Ovary (tissue), 7 donors: ENCODE measurements at regions not wholly inside any gene's neighbourhood (a gene's known extent, or its start where the extent isn't known, plus 50 kb on each side); places are given as distances from the start of the nearest gene placed in this dataset.

Experiments used
- DNase-seq, 5 donors: peaks; one replicate each; pipeline ENCODE4 v3.0.0-alpha.2; 2019 to 2020
- H3K27ac ChIP-seq, 2 donors: fragments of 200-600 bp; one replicate each; pipeline versions ENCODE4 v1.5.1 to v1.8.0; 2019 to 2022
- H3K27me3 ChIP-seq: fragments of 200-600 bp; one replicate; pipeline ENCODE4 v1.8.0; 2022
- H3K36me3 ChIP-seq: fragments of 200-600 bp; sonication (generic); one replicate; pipeline ENCODE4 v1.5.1; 2019
- H3K4me1 ChIP-seq: one replicate; pipeline ENCODE4 v1.8.1; 2013; ENCODE audit warnings: mild to moderate bottlenecking, moderate library complexity; ENCODE audit not compliant: insufficient read depth
- H3K4me3 ChIP-seq: fragments of 200-600 bp; sonication (generic); one replicate; pipeline ENCODE4 v1.5.1; 2017
- H3K9me3 ChIP-seq, 2 donors: fragments of 200-600 bp in 1 of 2; sonication (generic) in 1 of 2; one replicate each; pipeline versions ENCODE4 v1.5.1 to v1.8.1; 2013 to 2019; ENCODE audit warnings: mild to moderate bottlenecking in 1 of 2, moderate library complexity in 1 of 2
- EP300 ChIP-seq: sonication (generic); formaldehyde crosslinking; IDR thresholded peaks from one replicate; pipeline ENCODE4 v1.6.1; 2017; ENCODE audit warnings: antibody characterized with exemption
- POLR2A ChIP-seq: fragments of 450-650 bp; IDR thresholded peaks from one replicate; pipeline ENCODE4 v1.6.1; 2017; ENCODE audit warnings: antibody characterized with exemption, mild to moderate bottlenecking, moderate library complexity
- WGBS, 3 donors: extraction: QIAGEN DNeasy Blood & Tissue Kit in 1 of 3; methylation state at CpG; one replicate each; pipeline versions ENCODE4 v1.1.5 to v1.1.7; 2013 to 2017; 5-methylcytosine and 5-hydroxymethylcytosine counted together
- intact Hi-C, 4 donors: fragments of 100-400 bp; cut with DNase I; formaldehyde crosslinking; loops; one replicate each; pipeline versions ENCODE4 v1.11.0 to v1.15.1; 2022 to 2023
- TF ChIP-seq, protein P1 (sequence below), 3 donors: fragments of 450-650 bp in 2 of 3; fragments of 200-600 bp in 1 of 3; IDR thresholded peaks; one replicate each; pipeline versions ENCODE4 v1.5.1 to v1.8.0; 2016 to 2022; ENCODE audit warnings: antibody characterized with exemption in 3 of 3, mild to moderate bottlenecking in 1 of 3
- donor health status: DM: no; HTN: no; CAD: no; lungs with moderate emphysema.
- donor health status: DM: no; HTN: no; CAD: no.
- donor health status: Bipolar disorder and iron deficiency.
- donor health status: DM: no; HTN: no; CAD: no.
- donor health status: DM: yes; HTN: yes; CAD: no.

- Histone ChIP-seq H3K4me3 (no peak overlapping the region), H3K4me1 (no peaks in the 10 kb centered on the region), H3K27me3 (no peaks in the 10 kb centered on the region), H3K9me3 (no peaks in the 10 kb centered on the region), H3K36me3 (no peaks in the 10 kb centered on the region), H3K27ac (no peak overlapping the region)
- intact Hi-C loops = loop anchor here in 3 of 4 donors (2.0 to 10.0 kb wide), 3 partner anchors 378 to 382 kb away; partner anchors contain the start of gene DIO3 (in 3 of the 3)
- TF ChIP-seq EP300 (no peak), POLR2A (no peak)
- TF ChIP-seq, protein P1, sequence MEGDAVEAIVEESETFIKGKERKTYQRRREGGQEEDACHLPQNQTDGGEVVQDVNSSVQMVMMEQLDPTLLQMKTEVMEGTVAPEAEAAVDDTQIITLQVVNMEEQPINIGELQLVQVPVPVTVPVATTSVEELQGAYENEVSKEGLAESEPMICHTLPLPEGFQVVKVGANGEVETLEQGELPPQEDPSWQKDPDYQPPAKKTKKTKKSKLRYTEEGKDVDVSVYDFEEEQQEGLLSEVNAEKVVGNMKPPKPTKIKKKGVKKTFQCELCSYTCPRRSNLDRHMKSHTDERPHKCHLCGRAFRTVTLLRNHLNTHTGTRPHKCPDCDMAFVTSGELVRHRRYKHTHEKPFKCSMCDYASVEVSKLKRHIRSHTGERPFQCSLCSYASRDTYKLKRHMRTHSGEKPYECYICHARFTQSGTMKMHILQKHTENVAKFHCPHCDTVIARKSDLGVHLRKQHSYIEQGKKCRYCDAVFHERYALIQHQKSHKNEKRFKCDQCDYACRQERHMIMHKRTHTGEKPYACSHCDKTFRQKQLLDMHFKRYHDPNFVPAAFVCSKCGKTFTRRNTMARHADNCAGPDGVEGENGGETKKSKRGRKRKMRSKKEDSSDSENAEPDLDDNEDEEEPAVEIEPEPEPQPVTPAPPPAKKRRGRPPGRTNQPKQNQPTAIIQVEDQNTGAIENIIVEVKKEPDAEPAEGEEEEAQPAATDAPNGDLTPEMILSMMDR (IDR thresholded peaks at IDR 0.05) = no peak
- DNase-seq = peak in 2 of 5 donors; percentile 2 to 13
- WGBS, 3 donors = 76 to 89% (median 85%) methylated on average over 5 of the region's 5 CpGs
Measured at GRCh38 chr14:101182476-101182875, 279.0 kb upstream of the RTL1 start.

GRCh38 chr14:101183376-101184103 lies 280.0 kb upstream of the RTL1 start:
- 56 to 63% (median 56%) methylated on average over 21 to 23 of the region's 23 CpGs for WGBS, 3 donors
- no peak overlapping the region for H3K4me3 ChIP-seq
- peak; percentile 57 to 79 (median 70) for DNase-seq
- TF ChIP-seq, protein P1 (IDR thresholded peaks at IDR 0.05) = peak in 2 of 3 donors; percentile 62 to 70
- no peak for TF ChIP-seq EP300
- no peaks in the 10 kb centered on the region for H3K36me3 ChIP-seq
- no peak overlapping the region for H3K27ac ChIP-seq
- H3K9me3 ChIP-seq = no peaks in the 10 kb centered on the region
- H3K27me3 ChIP-seq = no peaks in the 10 kb centered on the region
- intact Hi-C loops = loop anchor here in 3 of 4 donors (2.0 to 10.0 kb wide), 3 partner anchors 377 to 381 kb away; partner anchors contain the start of gene DIO3 (in 3 of the 3)
- H3K4me1 ChIP-seq = no peaks in the 10 kb centered on the region

GRCh38 chr14:101184104-101184455 lies 280.6 kb upstream of the RTL1 start:
- TF ChIP-seq EP300 = no peak
- TF ChIP-seq, protein P1 (IDR thresholded peaks at IDR 0.05) = no peak
- TF ChIP-seq POLR2A = no peak
- Histone ChIP-seq H3K36me3 (no peaks in the 10 kb centered on the region), H3K27me3 (no peaks in the 10 kb centered on the region), H3K27ac (no peak overlapping the region), H3K9me3 (no peaks in the 10 kb centered on the region), H3K4me1 (no peaks in the 10 kb centered on the region), H3K4me3 (no peak overlapping the region)
- 83 to 85% (median 84%) methylated on average over 12 of the region's 12 CpGs for WGBS, 3 donors
- peak in 1 of 5 donors; percentile 23 for DNase-seq
- intact Hi-C loops = loop anchor here in 2 of 4 donors (5.0 to 10.0 kb wide), 2 partner anchors 378 to 381 kb away; partner anchors contain the start of gene DIO3 (in 2 of the 2)

GRCh38 chr14:101184572-101184971 lies 281.1 kb upstream of the RTL1 start:
- no peaks in the 10 kb centered on the region for H3K27me3 ChIP-seq
- H3K9me3 ChIP-seq = no peaks in the 10 kb centered on the region
- TF ChIP-seq, protein P1 (IDR thresholded peaks at IDR 0.05) = no peak
- no peak for TF ChIP-seq POLR2A
- TF ChIP-seq EP300 = no peak
- WGBS, 3 donors = 88 to 89% (median 89%) methylated on average over 6 of the region's 6 CpGs
- no peak for DNase-seq
- no peak overlapping the region for H3K27ac ChIP-seq
- intact Hi-C loops = loop anchor here in 2 of 4 donors (5.0 to 10.0 kb wide), 2 partner anchors 378 to 380 kb away; partner anchors contain the start of gene DIO3 (in 2 of the 2)
- no peaks in the 10 kb centered on the region for H3K4me1 ChIP-seq
- H3K4me3 ChIP-seq = no peak overlapping the region
- no peaks in the 10 kb centered on the region for H3K36me3 ChIP-seq
